HG03095 (cell line): ENCODE measurements at regions not wholly inside any gene's neighbourhood (a gene's known extent, or its start where the extent isn't known, plus 50 kb on each side); places are given as distances from the start of the nearest gene placed in this dataset.

Experiments
- ATAC-seq: cut with Tn5 transposase; IDR thresholded peaks from one replicate; pipeline ENCODE4 v1.9.1; 2021; ENCODE audit warnings: moderate library complexity; ENCODE audit not compliant: unreplicated experiment

DNA sequence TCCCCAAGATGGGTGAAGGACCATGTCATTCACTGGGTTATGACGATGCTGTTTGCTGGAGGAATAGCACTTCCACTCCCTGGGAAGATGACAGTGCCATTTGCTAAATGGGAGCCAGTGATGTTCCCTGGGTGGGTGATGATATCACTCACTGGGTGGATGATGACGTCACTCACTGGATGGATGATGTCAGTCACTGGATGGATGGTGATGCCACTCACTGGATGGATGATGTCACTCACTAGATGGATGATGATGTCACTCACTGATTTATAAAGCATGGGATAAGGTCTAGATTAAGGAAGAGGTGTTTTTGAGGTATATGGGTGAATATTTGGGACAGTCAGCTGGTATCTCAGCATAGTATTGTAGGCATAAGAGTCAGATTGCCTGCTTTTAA, 457.2 kb downstream of the AJAP1 start:
- ATAC-seq = no peak

DNA sequence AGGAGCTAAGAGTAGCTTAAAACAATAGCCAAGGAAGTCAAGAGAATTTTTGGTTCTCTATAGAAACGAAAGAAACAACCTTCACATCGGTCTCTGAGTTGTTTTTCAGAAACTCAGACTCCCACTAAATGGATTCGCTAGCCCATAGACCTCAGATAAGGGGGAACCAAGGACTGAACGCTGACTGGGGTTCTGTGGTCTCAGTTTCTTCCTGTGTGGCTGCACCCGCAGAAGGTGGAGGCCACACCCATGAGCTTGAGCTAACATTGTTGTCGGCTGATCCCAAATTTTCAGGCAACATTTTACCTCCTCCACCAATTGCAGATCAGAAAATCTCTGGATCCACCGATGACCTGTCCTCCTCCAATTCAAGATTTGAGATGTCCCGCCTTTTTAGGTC, 456.1 kb downstream of the AJAP1 start:
- ATAC-seq = no peak

DNA sequence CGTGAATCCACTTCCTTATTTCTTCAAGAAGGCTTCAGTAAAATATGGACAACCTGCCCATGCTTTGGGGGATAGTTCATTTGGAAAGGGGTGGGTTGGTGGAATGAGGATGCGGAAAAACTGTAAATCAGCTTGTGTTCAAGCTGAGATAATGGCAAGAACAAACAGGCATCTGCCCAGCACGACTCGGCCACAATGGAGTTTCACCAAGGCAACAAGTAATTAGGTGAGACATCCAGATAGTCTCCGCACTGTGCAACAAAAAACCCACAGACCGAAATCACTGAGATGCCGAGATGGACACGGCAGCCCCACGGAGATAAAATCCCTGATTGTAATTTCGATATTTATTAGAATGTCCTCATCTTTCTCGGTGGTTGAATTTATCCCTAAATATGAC, 455.2 kb downstream of the AJAP1 start:
- no peak for ATAC-seq

- ATAC-seq = no peak
Observed at GRCh38 chr1:5108740-5109139, 454.3 kb downstream of the AJAP1 start.

DNA sequence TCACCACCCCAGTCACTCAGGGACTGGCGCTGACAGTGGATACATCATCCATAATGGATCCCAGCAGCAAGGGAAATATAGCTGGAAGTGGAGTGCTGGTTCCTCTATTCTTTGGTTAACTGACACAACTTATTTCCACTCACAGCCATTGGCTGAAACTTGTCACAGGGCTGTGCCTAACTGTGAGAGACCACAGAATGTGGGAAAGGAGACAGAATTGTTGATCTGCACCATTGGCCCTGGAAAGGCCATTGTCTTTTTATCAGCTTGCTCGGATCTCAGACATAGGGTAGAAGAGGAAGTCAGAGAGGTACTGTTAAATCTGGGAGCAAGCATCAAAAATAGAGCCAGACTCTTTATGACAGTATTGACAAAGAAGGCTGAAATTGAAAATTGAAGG, 451.3 kb downstream of the AJAP1 start:
- no peak for ATAC-seq

GRCh38 chr1:5099558-5099957, 445.1 kb downstream of the AJAP1 start:
- no peak for ATAC-seq

DNA sequence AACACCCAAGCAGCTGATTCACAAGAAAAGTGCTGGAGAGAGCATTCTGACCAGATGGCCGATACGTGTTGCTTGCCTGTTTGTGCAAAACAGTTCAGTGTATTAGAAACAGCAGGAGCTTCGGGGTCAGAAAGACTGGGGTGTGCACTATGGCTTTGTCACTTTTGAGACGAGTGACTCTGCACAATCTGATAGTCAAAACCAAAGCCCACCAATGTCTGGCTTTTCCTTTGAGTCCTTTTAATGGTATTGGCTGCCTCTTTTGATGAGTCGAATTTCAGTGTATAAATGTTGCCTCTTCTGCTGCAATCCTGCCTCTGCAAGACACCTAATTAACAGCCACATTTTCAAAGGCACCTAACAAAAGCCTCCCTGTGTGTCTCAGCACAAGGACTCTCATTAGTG, 444.6 kb downstream of the AJAP1 start:
- ATAC-seq = no peak

DNA sequence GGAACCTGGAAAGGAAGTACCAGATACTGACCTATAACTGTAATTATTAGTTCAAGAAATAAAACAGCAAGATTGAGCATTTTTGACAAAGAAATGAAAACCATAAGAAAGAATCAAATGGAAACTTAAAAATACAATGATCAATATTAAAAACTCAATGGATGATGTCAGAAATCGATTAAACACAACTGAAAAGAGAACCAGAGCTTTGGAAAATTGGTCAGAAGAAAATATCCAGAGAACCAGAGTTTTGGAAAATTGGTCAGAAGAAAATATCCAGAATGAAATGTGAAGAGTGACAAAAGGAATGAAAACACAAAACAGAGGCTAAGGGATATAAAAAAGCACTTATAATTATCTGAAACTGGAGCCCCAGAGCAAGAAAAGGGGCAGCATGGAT, 438.6 kb downstream of the AJAP1 start:
- no peak for ATAC-seq

- no peak for ATAC-seq
Observed at GRCh38 chr1:5084676-5085075, 430.3 kb downstream of the AJAP1 start.

- ATAC-seq = no peak
Observed at GRCh38 chr1:5067246-5067645, 412.8 kb downstream of the AJAP1 start.

GRCh38 chr1:5053744-5054143, 399.3 kb downstream of the AJAP1 start:
- ATAC-seq = no peak

DNA sequence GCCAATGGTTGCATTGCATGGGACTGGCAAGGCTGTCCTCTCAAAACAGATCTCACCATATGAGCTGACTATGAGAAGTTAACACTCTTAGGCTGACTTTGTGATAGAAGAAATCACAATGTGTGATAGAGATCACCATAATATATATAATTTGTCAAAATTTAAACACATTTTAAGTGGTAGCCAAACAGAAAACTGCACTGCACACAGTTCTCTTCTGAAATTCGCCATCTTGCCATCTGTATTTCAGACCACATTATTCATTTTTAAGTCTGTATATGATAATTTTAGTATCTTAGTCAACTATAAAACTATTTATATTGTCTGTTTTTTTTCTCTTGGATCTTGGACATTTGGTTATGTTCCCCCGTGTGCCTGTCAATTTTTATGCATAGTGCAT, 374.7 kb downstream of the AJAP1 start:
- no peak for ATAC-seq

GRCh38 chr1:5012249-5012648, 357.8 kb downstream of the AJAP1 start:
- ATAC-seq = no peak

GRCh38 chr1:5010656-5011055, 356.2 kb downstream of the AJAP1 start:
- ATAC-seq = no peak

DNA sequence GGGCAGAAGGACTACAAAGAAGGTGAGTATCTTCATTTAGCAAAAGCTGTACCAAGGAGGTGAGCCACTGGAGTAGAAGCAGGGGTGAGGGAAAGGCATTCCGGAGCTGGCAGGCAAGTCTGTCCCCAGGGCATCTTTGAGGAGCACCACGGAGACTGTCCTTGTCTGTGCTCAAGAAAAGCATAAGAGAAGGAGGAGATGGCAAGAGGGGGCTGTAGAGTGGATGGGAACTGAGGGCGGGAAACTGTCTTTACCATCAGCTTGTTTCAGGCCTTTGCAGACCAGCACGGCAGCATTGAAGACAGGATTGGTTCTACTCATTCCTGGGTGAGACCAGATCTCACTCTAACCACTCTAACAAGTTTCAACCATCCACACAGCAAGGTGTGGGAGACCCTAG, 355.8 kb downstream of the AJAP1 start:
- ATAC-seq = no peak

- no peak for ATAC-seq
Observed at GRCh38 chr1:5009376-5010065, 355.1 kb downstream of the AJAP1 start.

- no peak for ATAC-seq
Observed at GRCh38 chr1:5005171-5005570, 350.8 kb downstream of the AJAP1 start.

DNA sequence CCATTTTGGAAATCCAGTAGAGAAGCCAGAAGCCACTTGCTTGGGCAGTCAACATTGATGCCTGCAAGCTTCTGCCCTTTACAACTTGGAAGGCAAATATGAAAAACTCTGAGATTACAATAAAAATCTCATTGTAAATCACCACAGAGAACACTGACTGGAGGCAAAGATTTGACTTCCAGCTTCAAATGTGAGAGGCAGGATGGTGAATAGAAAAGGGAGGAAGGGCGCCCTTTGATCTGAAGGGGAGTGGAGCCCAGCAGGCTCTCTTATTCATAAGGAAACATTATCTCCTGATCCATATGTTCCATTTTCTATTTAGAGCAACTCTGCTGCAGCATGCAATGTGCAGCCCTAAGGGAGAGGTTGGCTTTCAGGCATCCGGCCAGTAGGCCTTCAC, 348.3 kb downstream of the AJAP1 start:
- ATAC-seq = no peak

DNA sequence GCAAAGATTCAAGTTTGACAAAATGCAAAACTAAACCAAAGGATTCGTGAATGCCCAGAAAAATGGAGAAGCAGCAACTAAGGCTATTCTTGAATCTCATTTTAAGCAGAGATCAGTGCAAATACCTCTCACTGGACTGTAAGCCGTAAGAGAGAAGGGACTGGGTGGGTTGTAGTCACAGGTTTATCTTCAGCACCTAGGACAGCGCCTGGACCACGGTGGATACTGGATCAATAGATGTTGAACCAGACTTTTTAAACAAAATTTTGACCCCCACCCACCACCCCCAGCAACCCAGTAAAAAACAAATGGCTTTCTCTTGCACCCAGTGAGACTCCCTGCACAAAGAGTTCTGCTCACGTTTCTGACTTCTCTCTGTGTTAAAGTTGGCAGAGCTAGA, 347.1 kb downstream of the AJAP1 start:
- no peak for ATAC-seq

DNA sequence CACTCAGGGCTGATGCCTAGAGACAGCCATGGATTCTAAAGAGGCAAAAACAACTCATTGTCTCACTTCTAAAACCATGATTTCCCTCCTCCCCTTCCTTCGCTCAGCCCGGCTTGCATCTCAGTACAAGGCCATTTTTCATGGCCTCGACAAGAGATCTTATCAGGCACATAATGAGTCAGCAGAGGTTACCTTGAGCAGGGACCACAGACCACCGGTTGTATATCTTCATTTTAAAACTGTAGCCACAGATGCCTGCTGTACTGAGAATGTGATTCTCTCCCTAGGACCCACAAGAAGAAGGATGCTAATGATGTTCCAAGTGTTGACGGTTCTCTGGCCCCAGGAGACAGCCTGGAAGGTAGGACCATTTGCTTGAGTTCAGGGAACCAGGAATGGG, 331.9 kb downstream of the AJAP1 start:
- ATAC-seq = no peak

- ATAC-seq = no peak
Observed at GRCh38 chr1:4984841-4985240, 330.4 kb downstream of the AJAP1 start.

GRCh38 chr1:4980211-4980610, 325.8 kb downstream of the AJAP1 start:
- ATAC-seq = no peak

GRCh38 chr1:4978660-4979390, 324.4 kb downstream of the AJAP1 start:
- no peak for ATAC-seq
